ENCODE measurements at regions not wholly inside any gene's neighbourhood (a gene's known extent, or its start where the extent isn't known, plus 50 kb on each side); places are given as distances from the start of the nearest gene placed in this dataset.
A peak's percentile ranks its signal among the peaks of the same experiment; 100 is the strongest.

- peak overlapping the region; percentile 84 for H3K27ac Mint-ChIP-seq
- ATAC-seq = peak; percentile 91
- peaks cover 9% of the 10 kb centered on the region for H3K27me3 Mint-ChIP-seq
- peaks cover 36% of the 10 kb centered on the region for H3K4me1 Mint-ChIP-seq
- peak overlapping the region; percentile 50 for H3K4me3 Mint-ChIP-seq
- H3K36me3 Mint-ChIP-seq = peaks cover 22% of the 10 kb centered on the region
- peaks cover 9% of the 10 kb centered on the region for H3K9me3 Mint-ChIP-seq
These were observed 98.6 kb downstream of the BCL2L11 start for GRCh38 chr2:111219285-111219684.

GRCh38 chr2:111219734-111220505 lies 99.2 kb downstream of the BCL2L11 start:
- Mint-ChIP-seq H3K4me1 (peaks cover 36% of the 10 kb centered on the region), H3K27ac (peak overlapping the region; percentile 84), H3K27me3 (peaks cover 11% of the 10 kb centered on the region)

GRCh38 chr2:111220962-111221361 lies 100.2 kb downstream of the BCL2L11 start:
- Mint-ChIP-seq H3K9me3 (peaks cover 8% of the 10 kb centered on the region), H3K27me3 (peaks cover 21% of the 10 kb centered on the region), H3K4me1 (peaks cover 44% of the 10 kb centered on the region), H3K4me3 (no peak overlapping the region), H3K36me3 (peaks cover 13% of the 10 kb centered on the region), H3K27ac (peak overlapping the region; percentile 84)
- ATAC-seq = no peak

More at GRCh38 chr2:111219734-111220505, 99.2 kb downstream of the BCL2L11 start:
- peak; percentile 25 for ATAC-seq
- Mint-ChIP-seq H3K4me3 (peak overlapping the region; percentile 50), H3K36me3 (peaks cover 16% of the 10 kb centered on the region), H3K9me3 (peaks cover 10% of the 10 kb centered on the region)

- H3K27ac Mint-ChIP-seq = peak overlapping the region; percentile 3
- H3K27me3 Mint-ChIP-seq = peaks cover 21% of the 10 kb centered on the region
- no peak overlapping the region for H3K4me3 Mint-ChIP-seq
- H3K4me1 Mint-ChIP-seq = peaks cover 47% of the 10 kb centered on the region
- peaks cover 11% of the 10 kb centered on the region for H3K36me3 Mint-ChIP-seq
- H3K9me3 Mint-ChIP-seq = peaks cover 8% of the 10 kb centered on the region
- ATAC-seq = no peak
These were observed 101.0 kb downstream of the BCL2L11 start for GRCh38 chr2:111221701-111222100.

GRCh38 chr2:111222204-111222866 lies 101.6 kb downstream of the BCL2L11 start:
- peaks cover 47% of the 10 kb centered on the region for H3K4me1 Mint-ChIP-seq
- H3K36me3 Mint-ChIP-seq = peaks cover 7% of the 10 kb centered on the region
- H3K27ac Mint-ChIP-seq = peak overlapping the region; percentile 3
- ATAC-seq = no peak
- peaks cover 8% of the 10 kb centered on the region for H3K9me3 Mint-ChIP-seq
- H3K27me3 Mint-ChIP-seq = peaks cover 21% of the 10 kb centered on the region
- no peak overlapping the region for H3K4me3 Mint-ChIP-seq

GRCh38 chr2:111225856-111226255 lies 105.1 kb downstream of the BCL2L11 start:
- H3K4me3 Mint-ChIP-seq = no peak overlapping the region
- peaks cover 11% of the 10 kb centered on the region for H3K9me3 Mint-ChIP-seq
- peak; percentile 76 for ATAC-seq
- peaks cover 21% of the 10 kb centered on the region for H3K27me3 Mint-ChIP-seq
- no peak overlapping the region for H3K27ac Mint-ChIP-seq
- peaks cover 18% of the 10 kb centered on the region for H3K36me3 Mint-ChIP-seq
- H3K4me1 Mint-ChIP-seq = peaks cover 27% of the 10 kb centered on the region

- H3K27ac Mint-ChIP-seq = no peak overlapping the region
- H3K27me3 Mint-ChIP-seq = peaks cover 21% of the 10 kb centered on the region
- peaks cover 18% of the 10 kb centered on the region for H3K4me1 Mint-ChIP-seq
- peak; percentile 45 for ATAC-seq
- H3K9me3 Mint-ChIP-seq = peaks cover 16% of the 10 kb centered on the region
- H3K36me3 Mint-ChIP-seq = peaks cover 18% of the 10 kb centered on the region
- H3K4me3 Mint-ChIP-seq = no peak overlapping the region
These were observed 106.4 kb downstream of the BCL2L11 start for GRCh38 chr2:111226876-111227700.

- H3K27me3 Mint-ChIP-seq = peaks cover 17% of the 10 kb centered on the region
- no peak overlapping the region for H3K27ac Mint-ChIP-seq
- no peak overlapping the region for H3K4me3 Mint-ChIP-seq
- peaks cover 11% of the 10 kb centered on the region for H3K4me1 Mint-ChIP-seq
- peaks cover 15% of the 10 kb centered on the region for H3K36me3 Mint-ChIP-seq
- no peak for ATAC-seq
- peaks cover 16% of the 10 kb centered on the region for H3K9me3 Mint-ChIP-seq
These were observed 107.0 kb downstream of the BCL2L11 start for GRCh38 chr2:111227716-111228141.

GRCh38 chr2:111231532-111232252 lies 111.0 kb downstream of the BCL2L11 start:
- H3K36me3 Mint-ChIP-seq = peaks cover 10% of the 10 kb centered on the region
- no peaks in the 10 kb centered on the region for H3K27me3 Mint-ChIP-seq
- H3K4me3 Mint-ChIP-seq = no peak overlapping the region
- H3K27ac Mint-ChIP-seq = no peak overlapping the region
- no peaks in the 10 kb centered on the region for H3K4me1 Mint-ChIP-seq
- ATAC-seq = no peak
- H3K9me3 Mint-ChIP-seq = peaks cover 9% of the 10 kb centered on the region

- peaks cover 6% of the 10 kb centered on the region for H3K9me3 Mint-ChIP-seq
- peaks cover under 1% of the 10 kb centered on the region for H3K36me3 Mint-ChIP-seq
- no peak overlapping the region for H3K4me3 Mint-ChIP-seq
- peak overlapping the region; percentile 33 for H3K27ac Mint-ChIP-seq
- ATAC-seq = no peak
- no peaks in the 10 kb centered on the region for H3K27me3 Mint-ChIP-seq
- H3K4me1 Mint-ChIP-seq = peaks cover 9% of the 10 kb centered on the region
These were observed 114.7 kb downstream of the BCL2L11 start for GRCh38 chr2:111235192-111236015.

GRCh38 chr2:111236025-111236424 lies 115.3 kb downstream of the BCL2L11 start:
- Mint-ChIP-seq H3K27me3 (no peaks in the 10 kb centered on the region), H3K36me3 (peaks cover 6% of the 10 kb centered on the region), H3K4me3 (no peak overlapping the region), H3K27ac (peak overlapping the region; percentile 33), H3K4me1 (peaks cover 9% of the 10 kb centered on the region), H3K9me3 (peaks cover 6% of the 10 kb centered on the region)
- ATAC-seq = no peak

- Mint-ChIP-seq H3K9me3 (no peaks in the 10 kb centered on the region), H3K27ac (no peak overlapping the region), H3K36me3 (peaks cover 6% of the 10 kb centered on the region), H3K4me3 (no peak overlapping the region), H3K4me1 (peaks cover 9% of the 10 kb centered on the region), H3K27me3 (no peaks in the 10 kb centered on the region)
- ATAC-seq = no peak
These were observed 117.6 kb downstream of the BCL2L11 start for GRCh38 chr2:111238296-111238695.

- Mint-ChIP-seq H3K4me3 (no peak overlapping the region), H3K27me3 (no peaks in the 10 kb centered on the region), H3K36me3 (peaks cover 6% of the 10 kb centered on the region), H3K4me1 (peaks cover 9% of the 10 kb centered on the region), H3K27ac (no peak overlapping the region), H3K9me3 (no peaks in the 10 kb centered on the region)
- peak; percentile 64 for ATAC-seq
These were observed 118.4 kb downstream of the BCL2L11 start for GRCh38 chr2:111239107-111239506.
